HG03108 (cell line): ENCODE measurements at regions not wholly inside any gene's neighbourhood (a gene's known extent, or its start where the extent isn't known, plus 50 kb on each side); places are given as distances from the start of the nearest gene placed in this dataset.

Experiments
- ATAC-seq: cut with Tn5 transposase; IDR thresholded peaks from one replicate; pipeline ENCODE4 v1.9.1; 2021; ENCODE audit warnings: moderate library complexity; ENCODE audit not compliant: unreplicated experiment

DNA sequence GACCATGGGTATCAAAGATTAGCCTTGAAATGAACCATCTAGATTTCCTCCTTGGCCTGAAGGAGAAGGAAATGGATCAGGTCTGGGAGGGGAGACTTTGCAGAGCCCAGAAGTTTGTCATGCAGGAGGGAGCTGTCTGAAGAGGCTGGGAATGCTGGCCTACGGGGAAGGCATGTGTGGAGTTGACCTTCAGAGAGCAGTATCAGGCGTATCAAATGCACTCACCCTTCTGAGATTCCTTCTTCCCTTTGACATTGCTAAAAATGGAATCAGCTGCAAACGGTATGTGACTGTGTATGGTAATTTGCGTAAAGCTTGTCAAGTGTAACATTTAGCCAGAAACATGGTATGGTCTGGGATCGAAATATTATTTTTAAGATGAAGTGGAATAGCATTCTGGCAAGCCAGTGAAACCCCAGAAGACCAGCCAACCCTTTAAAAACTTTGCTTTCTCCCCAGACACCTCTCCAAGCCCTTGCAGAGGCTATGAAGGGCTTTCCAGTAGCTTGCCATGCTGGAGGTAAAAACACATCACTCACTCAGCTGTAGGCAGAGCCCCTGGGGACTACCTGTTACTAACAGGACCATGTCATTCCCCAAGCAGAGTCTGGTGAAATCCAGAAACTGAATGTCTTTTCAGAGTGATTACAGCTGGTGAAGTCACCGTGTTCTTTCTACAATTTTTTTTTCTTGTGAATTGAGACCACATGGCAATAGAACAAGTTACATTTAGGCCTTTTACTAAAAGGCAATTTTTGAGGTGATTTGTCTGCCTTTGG, 174.7 kb upstream of the SLC24A5 start:
- ATAC-seq: no peak

DNA sequence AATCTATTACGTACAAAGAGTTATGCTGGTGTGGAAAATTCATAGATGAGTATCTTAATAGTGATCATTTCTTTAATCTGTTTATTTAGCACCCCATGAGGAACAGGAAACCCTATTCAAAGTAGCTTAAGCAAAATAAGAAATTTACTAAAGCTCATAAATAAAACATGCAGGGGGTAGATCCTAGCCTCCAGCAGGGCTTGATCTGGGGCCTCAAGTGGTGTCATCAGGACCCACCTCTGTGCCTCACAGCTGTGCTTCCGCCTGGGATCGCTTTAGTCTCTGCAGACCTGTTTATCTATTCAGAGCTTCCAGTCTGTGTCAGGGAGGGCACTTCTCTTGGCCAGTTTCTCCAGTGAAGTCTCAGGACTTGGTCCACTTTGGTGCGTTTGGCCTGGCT, 171.0 kb upstream of the SLC24A5 start:
- no peak for ATAC-seq

DNA sequence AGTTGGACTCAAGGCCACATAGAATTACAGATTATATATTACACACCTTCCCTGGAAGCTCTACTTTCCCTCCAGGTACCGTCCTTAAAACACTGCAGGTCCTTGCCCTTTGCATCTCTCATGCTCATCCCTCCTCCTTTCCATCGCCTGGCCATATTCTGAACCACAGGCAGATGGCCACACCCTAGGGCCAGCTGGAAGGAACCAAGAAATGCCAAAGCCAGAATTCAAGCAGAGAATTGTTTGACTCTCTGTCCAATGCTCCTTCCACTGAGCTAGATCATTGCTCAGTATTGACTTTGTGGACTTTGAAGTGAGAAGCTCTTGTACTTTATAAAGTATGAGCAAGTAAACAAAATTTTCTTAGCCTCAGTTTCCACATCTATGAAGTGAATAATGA, 170.3 kb upstream of the SLC24A5 start:
- no peak for ATAC-seq

DNA sequence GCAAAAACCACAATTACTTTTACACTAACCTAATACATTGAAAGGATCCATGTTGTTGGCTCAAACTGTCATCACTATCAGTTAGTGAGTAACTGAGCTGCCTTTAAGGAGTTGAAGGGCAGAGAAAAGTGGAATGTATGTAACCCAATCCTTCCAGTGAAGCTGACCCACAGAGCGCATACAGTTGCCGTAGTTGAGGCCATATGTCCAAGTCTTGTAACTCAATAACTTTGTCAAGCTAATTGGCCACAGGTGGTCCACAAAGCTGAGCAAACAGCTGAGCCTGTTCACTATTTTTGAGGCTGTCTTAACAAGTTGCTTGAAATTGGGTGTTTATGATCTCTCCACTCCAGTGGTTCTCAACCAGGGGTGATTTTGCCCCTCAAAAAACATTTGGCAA, 169.0 kb upstream of the SLC24A5 start:
- ATAC-seq: no peak

DNA sequence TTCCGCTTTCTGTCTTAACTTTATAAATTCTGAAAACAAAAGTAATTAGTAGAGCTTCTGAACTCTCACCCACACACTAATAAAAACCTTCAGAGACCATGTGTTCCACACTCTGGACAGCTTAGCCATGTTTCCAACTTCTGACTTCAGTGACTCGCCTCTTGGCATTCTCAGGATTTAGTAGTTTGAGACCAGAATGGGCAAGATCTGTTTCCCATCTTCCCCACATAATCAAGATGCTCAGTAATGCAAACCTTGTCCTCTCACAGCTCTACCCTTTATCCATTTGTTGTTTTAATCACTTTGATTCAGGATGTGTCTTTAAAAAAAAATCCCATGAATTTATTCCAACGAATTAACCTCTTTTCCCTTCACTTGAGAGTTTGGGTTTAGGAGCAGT, 166.6 kb upstream of the SLC24A5 start:
- ATAC-seq: no peak

DNA sequence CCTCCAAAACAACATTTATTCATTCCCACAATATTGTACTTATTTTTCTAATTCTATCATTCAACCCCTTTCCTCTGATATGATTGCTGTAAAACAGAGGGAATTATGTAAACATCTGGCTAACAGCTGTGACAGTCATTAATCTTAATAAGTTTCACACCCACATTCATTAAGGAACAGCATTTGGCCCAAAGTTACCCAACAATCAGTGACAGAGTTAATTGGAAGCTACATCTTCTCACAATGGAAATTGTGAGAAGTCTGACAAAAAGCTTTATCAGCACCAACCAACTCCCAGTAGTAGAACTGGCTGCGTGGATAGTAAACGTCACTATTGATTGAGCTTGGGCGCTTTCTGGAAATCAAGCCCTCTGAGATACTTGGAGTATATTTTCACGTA, 165.8 kb upstream of the SLC24A5 start:
- no peak for ATAC-seq

DNA sequence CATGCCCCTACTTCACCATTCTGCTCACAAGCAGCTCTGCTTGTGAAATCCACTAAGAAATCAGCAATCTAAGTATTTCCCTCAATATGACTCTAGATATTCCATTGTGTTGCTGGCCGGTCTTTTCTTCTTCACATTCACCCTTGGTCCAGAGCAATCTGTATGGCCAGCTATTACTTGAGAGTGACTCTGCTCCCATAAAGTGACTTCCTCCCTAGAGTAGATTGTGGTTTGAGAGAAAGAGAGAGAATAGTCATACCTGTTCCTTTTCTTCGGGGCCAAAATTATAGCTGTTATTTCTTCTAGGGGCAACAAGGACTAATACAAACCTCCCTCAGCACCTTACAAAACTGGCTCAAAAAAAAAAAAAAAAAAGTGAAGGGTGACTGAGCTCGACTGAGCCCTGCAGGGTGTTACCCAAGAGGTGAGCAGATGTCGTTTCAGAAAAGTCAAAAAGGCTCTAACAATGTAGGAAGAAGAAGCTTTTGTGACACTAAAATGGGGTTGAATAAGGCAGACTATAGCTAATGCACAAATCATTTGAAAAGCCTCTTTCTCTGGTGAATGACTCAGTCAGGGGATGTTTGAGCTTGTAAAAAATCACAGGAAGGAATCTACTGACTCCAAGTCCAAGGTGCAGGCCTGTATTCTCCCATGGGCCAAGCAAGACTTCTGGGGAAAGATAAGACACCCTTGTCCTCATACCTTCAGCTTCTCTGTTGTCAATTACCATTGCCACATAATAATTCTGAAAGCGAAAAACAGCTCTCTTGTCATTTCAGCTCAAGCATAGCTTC, 161.0 kb upstream of the SLC24A5 start:
- ATAC-seq: no peak

DNA sequence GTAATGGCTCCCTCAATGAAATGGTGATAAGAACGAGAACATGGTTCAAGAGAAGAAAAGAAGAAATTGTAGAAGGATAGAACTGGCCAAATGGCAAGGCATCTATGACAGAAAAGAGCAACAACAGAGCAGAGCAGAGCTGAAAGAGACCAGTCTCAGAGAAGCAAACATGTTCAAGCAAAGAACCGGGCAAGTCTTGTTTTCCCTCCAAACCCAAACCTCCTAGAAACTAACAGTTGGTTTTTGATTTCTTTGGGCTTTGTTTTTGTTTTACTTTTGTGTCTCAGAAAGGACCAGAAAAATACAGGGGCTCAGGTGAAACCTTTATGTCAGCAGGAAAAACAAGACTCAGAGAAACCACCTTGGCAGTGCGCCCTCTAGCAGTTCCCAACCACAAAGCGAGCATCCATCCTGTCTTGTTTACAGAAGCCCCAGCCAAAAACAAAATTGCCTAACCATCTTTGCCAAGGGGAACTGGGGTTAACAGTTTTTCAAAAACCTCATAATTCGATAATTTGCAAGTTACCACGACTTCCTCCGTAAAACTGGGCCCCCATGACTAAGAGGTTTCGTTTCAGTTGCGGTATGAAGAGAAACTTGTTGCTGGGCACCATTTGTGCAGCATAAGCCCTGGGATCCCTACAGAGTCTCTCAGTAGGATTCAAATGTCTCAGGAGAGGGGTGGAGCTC, 159.2 kb upstream of the SLC24A5 start:
- ATAC-seq: peak; percentile 84

DNA sequence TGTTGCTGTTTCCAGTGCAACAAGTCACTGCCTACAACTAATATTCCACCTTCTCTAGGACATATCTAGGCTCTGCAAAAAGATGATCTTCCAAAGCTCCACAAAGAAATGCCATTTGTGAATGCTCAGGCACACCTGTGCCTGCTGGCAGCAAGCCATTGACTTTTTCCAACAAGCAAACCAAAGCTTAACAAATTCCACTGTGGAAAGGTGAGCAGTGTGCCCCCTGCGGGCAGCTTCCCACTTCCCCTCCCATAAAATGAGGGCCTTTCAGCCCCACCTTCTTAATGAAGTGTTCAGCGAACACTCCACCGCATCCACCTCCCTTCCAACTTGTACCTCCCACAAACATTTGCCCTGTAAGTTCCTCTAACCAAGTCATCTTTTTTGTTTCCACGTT, 157.5 kb upstream of the SLC24A5 start:
- ATAC-seq: no peak

DNA sequence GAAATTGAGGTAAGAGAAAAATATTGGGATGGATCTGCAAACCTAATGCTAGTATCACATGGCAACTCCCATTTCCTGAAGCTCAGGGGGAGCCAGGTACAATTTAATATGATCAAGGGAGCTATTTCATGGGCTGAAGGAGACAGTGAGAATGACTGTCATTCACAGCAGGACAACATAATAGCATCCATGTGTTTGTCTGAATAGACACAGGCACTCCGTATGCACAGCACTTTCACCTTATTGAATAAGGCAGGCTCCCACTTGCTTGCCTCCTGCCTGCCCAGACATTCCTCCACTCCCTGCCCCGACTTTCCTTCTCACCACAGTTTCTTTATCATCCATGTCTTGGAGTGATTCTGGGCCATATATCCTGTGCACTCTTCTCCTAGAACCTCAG, 156.6 kb upstream of the SLC24A5 start:
- no peak for ATAC-seq

DNA sequence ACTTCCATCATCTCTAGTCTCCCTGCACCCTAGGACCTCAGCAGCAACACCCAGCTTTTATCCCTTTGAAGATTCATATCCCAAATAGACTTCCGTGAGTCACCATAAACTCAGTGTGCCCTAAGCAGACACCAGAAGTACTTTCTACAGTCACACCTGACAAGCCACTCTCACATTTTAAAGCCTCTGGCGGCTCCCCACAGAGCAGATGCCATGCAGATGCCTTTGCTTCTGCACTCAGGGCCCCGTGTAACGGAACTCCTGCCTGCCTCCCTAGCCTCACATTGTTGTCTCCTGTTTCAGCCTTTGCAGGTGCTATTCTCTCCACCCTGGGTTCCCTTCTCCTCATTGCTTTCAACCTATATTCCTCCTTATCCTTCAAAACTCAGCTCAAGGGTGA, 155.5 kb upstream of the SLC24A5 start:
- ATAC-seq: no peak

DNA sequence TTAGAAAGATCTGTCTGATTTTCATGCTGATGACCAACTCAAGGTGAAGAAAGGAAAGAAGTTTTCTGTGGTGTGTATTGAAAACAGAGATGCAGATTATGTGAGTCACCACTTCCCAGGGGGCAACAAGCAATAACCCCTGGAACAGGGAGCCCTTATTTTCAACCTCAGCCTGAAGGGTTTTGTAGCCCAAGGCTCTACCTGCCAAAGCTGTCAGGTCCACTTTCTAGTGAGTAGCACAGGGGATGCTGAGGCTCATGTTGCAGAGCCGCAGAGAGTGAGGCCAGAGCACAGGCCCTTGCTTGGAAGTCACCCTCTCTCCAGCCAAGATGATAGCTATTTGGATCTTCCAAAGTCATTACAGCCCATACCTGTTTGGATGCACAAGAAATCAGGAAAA, 152.2 kb upstream of the SLC24A5 start:
- ATAC-seq: no peak

DNA sequence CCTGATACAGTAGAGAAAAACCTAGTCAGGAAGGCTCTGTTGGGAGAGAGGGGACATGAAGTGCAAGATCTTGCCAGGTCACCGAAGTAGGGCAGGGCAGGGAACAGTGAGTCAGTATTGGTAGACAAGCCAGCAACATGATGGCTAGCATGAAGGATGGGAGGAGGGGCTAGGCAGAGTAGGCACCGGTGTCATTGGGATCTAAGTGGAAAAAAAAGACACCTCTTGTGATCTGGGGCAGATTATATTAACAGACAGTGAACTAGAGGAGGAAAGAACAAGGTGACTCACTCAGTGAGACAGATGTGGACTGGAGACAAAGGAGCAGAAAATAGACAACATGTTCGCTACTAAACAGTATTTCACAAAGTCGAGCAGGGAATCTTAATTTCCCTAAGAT, 149.2 kb upstream of the SLC24A5 start:
- no peak for ATAC-seq

DNA sequence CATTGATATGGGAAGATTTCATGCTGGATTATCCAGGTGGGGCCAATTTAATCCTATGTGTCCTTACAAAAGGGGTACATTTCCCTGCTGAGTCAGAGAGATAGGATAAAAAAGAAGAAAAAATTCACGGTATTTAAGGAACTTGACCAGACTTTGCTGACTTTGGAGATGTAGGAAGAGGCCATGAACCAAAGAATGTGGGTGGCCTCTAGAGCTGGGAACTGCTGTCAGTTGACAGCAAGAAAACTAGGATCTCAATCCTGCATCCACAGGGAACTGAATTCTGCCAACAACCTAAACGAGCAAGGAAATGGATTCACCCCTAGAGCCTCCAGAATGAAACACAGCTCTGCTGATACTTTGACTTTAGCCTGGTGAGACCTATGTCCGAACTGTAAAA, 148.1 kb upstream of the SLC24A5 start:
- no peak for ATAC-seq

DNA sequence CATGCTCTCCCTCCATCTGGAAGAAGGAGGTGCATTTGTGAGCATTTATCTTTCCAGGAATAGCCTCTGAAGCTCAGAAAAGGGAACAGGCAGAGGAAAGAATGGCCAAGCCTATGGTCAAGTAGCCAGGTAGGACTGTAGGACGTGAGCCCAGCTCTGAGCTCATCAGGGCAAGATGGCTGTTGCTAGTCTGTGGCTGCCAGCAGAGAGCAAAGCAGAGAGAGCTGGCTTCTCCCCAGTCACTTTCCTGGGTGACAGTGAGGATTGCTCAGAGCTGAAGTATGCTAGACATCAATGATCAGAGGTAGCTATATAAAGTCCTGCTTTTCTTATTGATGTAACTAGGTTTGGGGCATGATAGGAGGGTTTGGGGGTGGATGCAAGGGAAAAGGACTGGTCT, 146.1 kb upstream of the SLC24A5 start:
- no peak for ATAC-seq

DNA sequence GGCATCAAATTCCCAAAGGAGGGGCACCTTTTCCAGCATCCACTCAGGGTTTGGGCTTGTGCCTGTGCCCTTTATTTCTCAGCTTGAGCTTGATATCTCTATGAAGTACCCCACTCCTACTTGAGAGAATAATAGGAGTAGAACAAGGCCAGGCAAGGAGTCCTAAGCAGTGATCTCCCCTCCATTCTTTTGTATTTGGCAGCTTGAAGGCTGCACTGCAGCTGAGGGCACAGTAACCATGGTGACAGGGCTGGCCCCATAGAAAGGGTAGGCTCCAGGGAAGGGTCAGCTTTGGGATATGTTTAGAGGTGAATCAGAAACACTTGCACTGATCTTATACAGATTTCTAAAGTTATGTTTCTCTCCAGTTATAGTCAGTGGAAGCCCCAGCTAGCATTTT, 145.4 kb upstream of the SLC24A5 start:
- ATAC-seq: no peak

DNA sequence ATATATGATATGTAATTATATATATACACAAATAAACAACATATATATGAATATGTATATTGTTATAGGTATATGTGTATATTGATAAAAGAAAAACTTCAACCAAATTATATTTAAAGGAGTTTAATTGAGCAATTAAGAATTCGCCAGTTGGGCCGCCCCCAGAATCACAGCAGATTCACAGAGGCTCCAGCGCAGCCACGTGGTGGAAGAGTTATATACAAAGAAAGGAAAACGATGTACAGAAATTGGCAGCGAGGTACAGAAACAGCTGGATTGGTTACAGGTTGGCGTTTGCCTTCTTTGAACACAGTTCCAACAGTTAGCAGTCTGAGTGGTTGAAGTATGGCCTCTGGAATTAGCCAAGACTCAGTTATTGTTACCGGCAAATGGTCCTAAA, 137.3 kb upstream of the SLC24A5 start:
- no peak for ATAC-seq

DNA sequence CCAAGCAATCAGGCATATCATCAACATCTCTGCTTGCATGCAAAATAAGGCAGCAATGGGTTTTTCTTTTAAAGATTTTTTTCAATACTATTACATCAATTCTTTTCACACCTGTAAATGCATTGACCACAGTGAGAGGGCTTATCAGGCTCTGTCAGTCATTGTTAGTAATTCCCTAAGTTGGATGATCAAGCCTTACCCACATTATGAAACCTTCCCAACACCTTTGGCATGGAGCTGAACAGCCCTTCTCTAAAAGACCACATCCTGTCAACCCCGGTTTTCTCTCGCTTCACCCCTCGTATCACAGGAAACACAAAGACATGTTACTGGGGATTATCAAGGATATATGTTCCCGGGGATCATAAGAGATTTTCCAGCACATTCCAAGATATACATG, 135.2 kb upstream of the SLC24A5 start:
- ATAC-seq: no peak

DNA sequence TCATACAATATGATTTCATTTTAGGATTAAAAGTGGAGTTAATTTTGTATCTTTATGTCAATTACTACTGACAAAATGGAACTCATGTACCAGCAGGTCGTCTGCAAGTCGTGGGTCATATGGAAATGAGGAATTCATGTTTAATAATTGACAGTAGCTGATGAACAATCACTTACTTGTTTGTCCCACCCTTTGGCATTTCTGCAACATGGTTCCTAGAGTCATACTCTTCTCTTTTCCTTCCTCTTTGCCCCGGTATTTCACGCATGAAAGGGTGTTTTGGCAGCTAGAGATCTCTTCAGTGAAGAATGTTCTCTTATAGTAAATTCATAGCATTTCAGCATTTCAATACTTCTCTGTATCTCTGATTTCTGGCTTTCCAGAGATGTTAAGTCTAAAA, 133.3 kb upstream of the SLC24A5 start:
- ATAC-seq: no peak

DNA sequence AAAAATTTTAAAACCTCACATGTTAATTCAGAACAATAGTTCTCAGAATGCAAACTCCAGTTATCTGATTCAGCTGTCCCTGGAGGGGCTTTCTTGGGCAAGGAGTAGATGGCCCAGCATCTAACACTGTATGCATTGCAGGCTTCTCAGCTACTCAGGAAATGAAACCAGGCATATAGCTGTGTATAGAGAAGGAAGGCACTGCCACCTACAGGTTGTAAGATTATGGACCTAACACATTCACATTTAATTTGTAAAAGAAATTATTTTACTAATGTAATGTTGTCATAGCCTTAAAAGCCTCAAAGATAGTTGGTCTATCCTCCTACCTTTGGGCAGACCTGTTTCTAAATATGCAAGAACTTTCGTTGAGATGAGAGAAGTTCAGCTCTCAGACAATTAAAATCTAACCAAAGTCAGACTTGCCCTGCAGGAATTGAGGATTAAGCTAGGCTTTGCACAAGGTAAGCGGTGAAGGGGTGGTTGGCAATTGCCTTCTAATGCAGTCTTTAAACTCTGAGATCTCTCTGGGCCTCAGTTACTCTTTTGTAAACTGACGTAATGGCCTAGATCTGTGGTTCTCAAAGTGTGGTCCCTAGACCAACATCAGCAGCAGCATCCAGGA, 132.8 kb upstream of the SLC24A5 start:
- peak; percentile 86 for ATAC-seq

DNA sequence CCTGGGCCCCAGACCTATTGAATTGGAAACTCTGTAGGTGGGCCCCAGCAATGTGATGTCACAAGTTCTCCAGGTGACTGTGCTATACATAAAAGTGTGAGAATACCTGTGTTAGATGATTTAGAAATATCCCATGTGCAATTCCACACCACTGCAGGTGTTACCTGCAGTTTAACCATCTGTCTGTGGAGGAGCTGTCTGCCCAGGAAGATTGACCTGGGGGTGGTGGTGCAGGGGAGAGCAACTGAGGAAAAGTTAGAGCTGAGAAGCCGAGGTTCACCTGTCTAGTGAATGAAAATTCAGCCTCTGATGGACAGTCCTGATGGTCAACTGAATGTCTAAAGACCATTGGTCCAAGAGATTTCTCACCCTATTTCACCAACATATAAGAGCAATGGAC, 132.2 kb upstream of the SLC24A5 start:
- ATAC-seq: no peak

DNA sequence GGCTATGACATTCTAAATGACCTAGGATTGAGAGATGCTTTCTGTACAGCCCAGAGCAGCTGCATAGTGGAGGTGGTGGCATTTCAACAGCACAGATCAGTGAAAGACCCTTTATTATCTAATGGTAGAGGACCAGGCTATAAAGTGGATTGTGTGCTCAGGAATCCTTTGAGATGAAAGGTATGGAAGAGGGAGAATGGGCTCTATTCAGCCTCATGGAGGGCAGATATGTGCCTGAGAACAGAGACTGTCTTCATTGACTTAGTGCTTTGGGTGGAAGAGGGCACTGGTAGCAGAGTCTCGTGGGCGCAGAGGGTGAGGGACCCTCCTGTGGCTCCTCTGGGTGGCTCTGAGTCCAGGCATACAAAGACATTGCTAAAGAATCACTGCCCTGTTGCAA, 130.0 kb upstream of the SLC24A5 start:
- no peak for ATAC-seq
